GM18951 (cell line): ENCODE measurements at regions not wholly inside any gene's neighbourhood (a gene's known extent, or its start where the extent isn't known, plus 50 kb on each side); places are given as distances from the start of the nearest gene placed in this dataset.

Source experiments
- POLR2A ChIP-seq: IDR thresholded peaks from 4 replicates; pipeline ENCODE4 v1.6.1; 2011; ENCODE audit warnings: mild to moderate bottlenecking; ENCODE audit not compliant: insufficient read length, insufficient read depth; ENCODE audit errors: extremely low read depth
- in situ Hi-C: fragments of 300-500 bp; cut with MboI; formaldehyde crosslinking; loops from one replicate; pipeline ENCODE4 v1.12.0; 2022; ENCODE audit warnings: low sequenced_read_pairs, mixed read lengths, inconsistent platforms; ENCODE audit not compliant: unreplicated experiment

DNA sequence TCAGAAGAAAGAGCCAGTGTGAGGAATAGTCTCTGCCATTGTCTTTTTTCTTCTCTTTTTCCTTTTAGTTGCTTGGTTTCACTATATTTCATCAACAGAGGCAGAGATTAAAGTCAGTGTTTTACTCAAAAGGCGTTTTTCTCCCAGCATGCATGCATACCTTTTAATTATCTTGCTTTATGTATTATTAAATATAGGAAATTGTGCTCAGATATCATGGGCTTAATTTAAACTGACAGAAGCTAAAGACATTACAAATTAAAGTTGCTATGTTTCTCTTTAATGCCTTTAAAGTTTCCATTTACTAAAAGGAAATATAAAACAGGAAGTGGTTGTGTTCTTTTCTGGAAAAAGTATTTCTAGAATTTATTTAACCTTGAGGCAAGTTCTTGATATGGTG is 223.3 kb upstream of the ATP5MC3 start:
- in situ Hi-C loops, result no loop called here
- no peak for TF ChIP-seq POLR2A

DNA sequence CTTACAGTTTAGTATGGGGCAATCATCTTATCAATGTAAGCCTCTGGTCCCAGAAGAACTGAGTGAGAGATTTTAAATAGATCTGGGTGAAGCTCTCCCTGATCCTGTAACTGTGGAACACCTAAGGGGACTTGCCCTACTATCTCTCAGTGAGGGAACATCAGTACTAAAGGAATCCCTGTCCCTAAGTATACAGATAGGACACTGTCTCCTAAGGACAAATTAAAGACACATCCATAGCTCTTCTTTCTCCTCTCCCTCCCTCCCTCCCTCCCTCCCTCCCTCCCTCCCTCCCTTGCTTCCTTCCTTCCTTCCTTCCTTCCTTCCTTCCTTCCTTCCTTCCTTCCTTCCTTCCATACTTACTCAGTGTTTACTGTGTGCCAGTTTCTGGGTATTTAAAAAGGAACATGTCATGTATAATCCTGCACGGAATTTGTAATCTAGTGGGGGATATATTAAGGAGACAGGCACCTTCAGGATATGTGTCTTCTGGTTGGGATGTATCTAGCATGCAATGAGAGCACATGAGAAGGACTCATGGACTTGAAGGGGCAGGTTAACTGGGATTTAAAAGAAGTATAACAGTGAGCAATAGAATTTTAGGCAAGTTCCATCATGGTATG is 222.2 kb upstream of the ATP5MC3 start:
- no peak for TF ChIP-seq POLR2A
- in situ Hi-C loops, result no loop called here

DNA sequence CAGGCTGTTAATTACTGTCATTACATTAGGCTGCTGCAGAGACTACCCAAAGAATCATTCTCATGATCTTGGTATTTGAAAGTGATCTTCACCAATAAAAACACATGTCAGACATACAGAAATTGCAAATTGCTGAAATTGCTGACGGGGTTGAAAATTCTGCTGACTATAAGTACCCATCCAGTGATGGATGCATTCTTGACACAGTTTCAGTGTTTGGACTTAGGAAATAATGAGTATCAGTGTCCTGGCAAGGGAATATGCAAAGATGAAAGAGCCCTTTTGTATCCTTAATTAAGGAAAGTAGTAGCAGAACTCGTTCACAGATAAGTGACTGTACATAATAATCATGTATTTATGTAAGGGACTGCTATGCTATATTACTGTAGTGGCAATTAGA is 221.1 kb upstream of the ATP5MC3 start:
- in situ Hi-C loops, result no loop called here
- TF ChIP-seq POLR2A, result no peak

DNA sequence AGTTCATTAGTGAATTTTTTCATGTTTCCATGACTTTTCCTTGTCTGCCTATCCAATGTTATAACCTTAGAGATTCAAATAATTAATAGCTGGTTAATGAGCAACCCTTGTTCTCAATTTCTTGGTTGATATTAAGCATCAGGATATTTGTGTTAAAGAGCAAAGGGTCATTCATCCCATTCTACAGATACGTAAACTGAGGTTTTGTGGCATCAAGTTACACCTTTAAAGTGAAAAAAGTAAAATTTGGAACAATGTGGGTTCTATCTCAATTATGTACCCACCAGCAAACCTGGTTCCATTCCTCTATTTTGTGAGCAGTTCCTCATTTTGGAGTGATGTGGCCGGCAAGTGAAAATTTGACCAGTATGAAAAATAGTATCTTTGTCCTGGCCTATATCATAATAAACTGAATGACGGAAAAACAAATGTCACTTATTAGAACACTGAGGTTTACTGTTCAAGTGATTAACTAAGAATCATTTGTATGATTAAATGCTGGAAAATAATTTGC is 220.5 kb upstream of the ATP5MC3 start:
- no peak for TF ChIP-seq POLR2A
- in situ Hi-C loops, result no loop called here

DNA sequence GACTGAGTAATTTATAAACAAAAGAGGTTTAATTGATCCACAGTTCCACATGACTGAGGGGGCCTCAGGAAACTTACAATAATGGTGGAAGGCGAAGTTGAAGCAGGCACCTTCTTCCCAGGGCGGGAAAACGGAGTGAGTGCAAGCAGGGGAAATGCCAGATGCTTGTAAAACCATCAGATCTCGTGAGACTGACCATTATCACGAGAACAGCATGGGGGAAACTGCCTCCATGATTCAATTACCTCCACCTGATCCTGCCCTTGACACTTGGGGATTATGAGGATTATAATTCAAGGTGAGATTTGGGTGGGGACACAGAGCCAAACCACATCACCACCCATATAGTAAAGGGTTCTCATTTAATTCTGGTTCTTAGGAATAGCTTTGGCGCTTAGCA is 219.5 kb upstream of the ATP5MC3 start:
- no peak for TF ChIP-seq POLR2A
- in situ Hi-C loops, result no loop called here

DNA sequence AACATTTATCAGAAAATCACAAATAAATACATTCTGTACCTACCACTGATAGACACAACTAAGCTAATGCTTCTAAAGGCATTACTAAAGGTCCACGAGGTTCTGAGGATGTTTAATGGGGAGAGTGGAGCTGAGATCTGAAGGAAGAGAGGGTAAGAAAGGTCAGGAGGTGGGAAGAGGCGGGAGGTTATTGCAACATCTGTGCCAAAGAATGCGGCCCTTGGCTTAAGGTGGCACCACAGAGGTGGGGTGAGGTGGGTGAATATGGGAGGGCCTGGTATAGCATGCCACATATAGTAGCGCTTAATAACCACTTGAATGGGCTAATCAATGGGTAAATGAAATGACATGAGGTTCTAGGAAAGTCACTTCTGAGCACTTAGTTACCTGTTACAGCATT is 217.8 kb upstream of the ATP5MC3 start:
- in situ Hi-C loops, result no loop called here
- TF ChIP-seq POLR2A, result no peak

DNA sequence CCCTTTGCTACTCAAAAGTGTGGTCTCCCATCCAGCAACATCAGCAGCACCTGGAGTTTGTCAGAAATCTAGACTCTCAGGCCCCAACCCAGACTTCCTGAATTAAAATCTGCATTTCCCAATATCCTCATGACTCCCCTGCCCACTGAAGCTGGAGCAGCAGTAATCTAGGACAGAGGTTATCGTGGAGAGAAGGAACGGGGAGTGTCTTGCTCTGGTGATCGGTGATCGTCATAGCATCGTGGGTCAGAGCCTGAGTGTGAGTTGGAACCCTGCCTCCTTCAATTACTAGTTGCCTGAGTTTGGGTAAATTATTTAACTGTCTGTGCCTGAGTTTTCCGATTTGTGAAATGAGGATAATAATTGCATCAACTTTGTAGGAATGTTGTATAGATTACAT is 217.3 kb upstream of the ATP5MC3 start:
- TF ChIP-seq POLR2A, result no peak
- in situ Hi-C loops, result no loop called here

DNA sequence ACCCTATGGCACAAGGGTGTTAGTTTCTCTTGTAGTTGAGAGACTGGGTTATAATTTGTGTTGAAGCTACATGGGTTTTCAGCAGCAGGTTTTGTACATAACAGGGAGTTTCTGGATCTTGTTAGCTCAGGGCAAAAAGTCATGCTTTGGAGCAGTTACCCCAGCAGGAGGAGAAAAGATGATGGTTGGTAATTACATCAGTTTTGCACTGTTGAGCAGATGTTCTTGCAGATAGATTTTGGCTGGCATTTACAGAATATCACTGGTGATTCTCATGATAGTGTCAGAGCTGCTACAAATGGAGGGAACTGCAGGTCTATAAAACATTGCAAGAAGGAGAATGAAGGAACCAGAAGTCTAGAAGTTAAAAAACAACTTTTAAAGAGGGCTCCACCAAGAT is 215.2 kb upstream of the ATP5MC3 start:
- TF ChIP-seq POLR2A, result no peak
- in situ Hi-C loops, result no loop called here

DNA sequence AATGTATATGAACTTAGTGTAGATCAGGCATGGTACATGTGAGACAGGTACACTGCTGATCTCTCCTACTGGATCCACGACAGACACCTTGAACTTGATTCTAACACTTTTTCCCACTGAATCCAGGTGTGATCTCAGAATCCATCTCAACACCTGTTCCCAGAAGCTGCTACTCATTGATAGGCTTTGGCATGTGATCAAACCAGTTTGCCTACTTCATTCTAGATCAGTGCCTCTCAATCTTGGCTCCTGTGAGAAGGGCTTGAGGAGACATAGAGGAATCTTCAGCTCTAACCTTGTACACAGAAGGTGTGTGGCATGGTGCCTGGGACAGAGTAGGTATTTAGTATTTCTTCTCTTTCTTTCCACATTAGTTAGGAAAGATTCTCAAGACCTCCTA is 212.3 kb upstream of the ATP5MC3 start:
- no peak for TF ChIP-seq POLR2A
- in situ Hi-C loops, result no loop called here

DNA sequence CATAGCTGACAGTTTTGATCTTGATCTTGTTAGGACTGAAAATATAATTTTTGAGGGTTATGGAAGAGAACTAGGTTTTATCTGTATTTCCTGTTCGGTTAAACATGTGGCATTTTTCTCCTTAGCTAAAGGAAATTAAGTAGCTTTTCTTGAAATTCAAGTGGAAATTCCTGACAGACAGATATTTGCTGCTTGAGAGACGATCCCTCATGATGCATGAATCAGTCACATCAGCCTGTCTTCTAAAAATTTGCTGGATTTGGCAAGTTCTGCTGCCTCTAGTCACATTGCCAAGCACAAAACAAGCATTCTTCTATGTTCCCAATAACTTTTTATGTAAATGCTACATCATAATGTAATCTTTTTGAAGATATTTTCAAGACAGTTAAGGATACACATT is 201.8 kb upstream of the ATP5MC3 start:
- in situ Hi-C loops, result no loop called here
- TF ChIP-seq POLR2A, result no peak

DNA sequence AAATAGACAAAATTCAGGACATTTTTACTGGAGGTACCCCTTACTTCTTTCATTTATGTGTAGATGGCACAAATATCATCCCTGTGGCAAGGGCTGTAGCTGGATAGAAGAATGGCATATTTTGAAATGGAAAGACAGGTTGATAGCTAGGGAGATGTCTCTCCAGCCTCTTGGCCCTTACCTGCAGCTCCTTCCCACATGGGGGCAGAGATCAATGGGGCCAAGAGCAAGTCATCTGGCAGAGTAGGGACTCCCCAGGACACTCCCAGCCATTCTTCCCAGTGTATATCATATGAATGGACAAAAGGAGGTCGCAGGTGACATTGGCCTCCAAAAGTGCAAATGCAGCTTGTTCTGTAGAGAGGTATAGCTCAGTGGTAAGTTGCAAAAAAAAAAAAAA is 192.2 kb upstream of the ATP5MC3 start:
- in situ Hi-C loops, result no loop called here
- TF ChIP-seq POLR2A, result no peak

DNA sequence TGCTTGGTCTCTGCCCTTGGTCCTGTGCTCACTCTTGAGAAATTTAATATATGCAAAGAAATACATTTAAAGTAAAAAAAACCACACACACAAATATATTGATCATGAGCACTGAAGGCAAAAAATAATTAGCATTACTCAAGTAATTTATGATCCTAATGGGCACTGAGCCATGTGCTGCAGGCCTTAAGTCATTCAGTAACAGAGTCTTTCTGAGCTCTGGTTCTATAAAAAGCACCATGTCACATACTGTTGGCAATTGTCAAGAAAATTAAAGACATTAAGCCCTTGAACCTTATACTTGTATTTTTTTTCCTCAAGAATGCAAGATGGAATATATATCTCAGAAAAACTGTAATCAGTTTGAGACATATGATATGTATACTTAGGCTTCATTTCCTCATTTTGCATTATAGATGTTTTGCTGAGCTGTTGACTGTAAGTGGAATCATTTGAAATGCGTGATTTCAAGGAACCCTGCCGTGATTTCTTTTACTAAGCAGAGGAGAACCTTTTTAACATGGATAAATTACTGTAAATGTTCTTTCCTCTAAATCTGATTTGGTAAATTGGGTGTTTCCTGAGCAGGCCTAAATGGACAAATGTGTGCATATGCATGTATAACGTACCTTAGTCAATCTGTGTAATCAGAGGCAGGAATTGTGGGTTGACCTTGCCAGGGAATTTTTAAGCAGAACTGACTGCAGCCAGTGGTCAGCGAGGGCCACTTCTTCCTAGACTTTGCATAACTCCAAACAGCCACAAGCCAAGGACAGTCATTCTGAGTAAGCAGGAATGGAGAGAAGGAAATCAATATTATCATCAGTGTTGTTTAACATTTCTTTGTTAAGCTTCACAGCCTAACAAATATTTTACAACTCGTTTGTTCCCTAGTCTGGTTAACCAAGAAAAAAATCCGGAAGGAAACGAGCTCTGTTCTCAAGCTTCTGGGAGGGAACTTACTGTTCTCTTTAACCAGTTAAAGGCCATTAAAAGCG is 191.5 kb upstream of the ATP5MC3 start:
- in situ Hi-C loops, result no loop called here
- TF ChIP-seq POLR2A, result no peak

DNA sequence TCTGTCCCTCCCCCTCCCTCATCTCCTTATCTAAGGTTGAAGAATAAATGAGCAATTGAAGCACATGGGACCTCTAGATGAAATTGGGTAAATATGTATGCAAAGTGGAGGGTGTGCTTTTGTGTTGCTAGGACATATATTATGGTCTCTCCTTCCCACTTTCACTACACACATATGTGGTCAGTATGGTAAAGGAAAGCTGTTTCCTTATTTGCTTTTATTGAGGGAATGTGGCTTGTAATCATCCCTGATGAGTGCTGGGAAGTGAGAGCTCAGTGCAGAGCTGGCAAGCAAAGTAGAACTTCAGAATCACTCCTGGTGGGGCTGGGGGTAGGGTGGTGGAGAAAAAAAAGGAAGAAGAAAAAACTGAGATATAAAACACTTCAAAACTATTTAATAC is 189.9 kb upstream of the ATP5MC3 start:
- in situ Hi-C loops, result no loop called here
- TF ChIP-seq POLR2A, result no peak

DNA sequence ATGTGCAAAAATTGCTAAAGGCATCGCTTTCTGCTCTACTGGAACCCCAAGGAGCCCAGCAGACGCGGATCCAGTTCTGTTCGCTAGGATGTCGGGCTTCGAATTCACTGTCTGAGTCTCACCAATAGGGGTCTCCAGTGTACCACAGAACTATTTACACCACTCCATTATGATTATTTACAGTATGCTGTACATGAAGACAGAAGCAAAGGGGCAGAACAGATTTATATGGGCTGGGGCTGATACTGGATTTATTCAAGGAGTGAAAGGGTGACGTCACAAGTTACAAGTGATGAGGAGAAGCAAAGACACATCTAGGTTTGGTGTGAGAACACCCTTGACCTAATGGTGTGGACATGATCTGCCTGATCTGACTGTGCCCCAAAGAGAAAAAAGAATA is 185.3 kb upstream of the ATP5MC3 start:
- in situ Hi-C loops, result loop anchor here (10.0 kb wide), 1 partner anchor 728 kb away; the partner anchor contains the start of genes HOXD12 and HOXD13
- no peak for TF ChIP-seq POLR2A

DNA sequence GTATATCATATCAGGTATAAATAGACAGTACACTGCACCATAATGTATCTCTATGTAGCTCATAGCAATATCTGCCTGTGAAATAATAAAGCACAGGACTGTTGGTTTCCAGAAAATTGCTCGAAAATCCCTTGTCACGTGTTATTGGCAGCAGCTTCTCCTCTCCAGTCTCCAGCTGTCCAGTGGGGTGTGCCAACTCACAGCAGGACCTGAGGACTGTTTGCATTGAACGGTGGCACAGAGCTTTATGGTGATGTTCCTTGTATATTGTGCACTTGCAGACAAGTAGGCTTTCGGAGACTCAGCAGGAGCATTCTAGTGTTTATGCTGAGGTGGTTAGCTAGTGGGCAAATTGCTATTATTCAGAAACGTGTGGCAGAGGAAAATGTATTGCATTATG is 182.2 kb upstream of the ATP5MC3 start:
- in situ Hi-C loops, result loop anchor here (10.0 kb wide), 1 partner anchor 731 kb away; the partner anchor contains the start of genes HOXD12 and HOXD13
- TF ChIP-seq POLR2A, result no peak
